Left lobe of liver (tissue), 2 donors: ENCODE measurements at regions not wholly inside any gene's neighbourhood (a gene's known extent, or its start where the extent isn't known, plus 50 kb on each side); places are given as distances from the start of the nearest gene placed in this dataset.
A peak's percentile ranks its signal among the peaks of the same experiment; 100 is the strongest.

ENCODE experiments used
- ATAC-seq: fragments of 200-7000 bp; cut with Tn5 transposase; one replicate; pipeline ENCODE4 v1.9.1; 2020; ENCODE audit warnings: mild to moderate bottlenecking, moderate library complexity
- DNase-seq: peaks from one replicate; pipeline ENCODE4 v3.0.0-alpha.2; 2020; ENCODE audit warnings: low spot score
- donor health status: DM: no; HTN: no; CAD: no; lungs with moderate emphysema.
- donor health status: DM: no; HTN: yes; CAD: no.

GRCh38 chr15:29919380-29919881, 97.2 kb upstream of the TJP1 start:
- DNase-seq, result no peak
- ATAC-seq, result no peak

DNA sequence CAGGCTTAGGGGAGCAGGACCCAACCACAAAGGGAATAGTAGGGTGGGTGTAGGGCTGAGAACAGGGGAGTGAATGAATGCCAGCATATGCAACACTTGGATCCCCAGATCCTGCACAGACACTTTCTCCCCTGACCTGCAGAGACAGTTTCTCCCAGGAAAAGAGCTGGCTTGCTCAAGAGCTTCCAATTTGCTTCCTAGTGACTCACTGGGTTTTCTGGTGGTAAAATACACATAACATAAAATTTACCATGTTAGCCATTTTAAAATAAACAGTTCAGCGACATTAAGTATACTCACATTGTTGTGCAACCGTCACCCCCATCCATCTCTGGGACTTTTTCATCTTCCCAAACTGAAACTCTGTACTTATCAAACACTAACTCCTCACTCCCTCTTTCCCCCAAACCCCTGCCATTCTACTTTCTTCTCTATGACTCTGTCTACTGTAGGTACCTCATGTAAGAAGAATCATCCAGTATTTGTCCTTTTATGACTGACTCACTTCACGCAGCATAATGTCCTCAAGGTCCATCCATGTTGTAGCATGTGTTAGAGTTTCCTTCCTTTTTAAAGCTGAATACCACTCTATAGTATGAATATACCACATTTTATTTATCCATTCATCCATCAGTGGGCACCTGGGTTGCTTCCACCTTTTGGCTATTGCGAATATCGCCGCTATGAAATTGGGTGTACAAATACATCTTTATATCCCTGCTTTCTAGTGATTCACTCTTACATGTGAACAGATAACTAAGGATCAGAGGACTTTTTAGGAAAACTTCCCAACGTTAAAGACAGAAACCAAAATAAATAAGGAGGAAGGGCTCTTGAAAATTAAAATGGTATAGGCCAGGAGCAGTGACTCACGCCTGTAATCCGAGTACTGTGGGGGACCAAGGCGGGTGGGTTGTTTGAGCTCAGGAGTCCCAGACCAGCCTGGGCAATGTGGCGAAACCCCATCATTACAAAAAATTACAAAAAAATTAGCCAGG, 95.6 kb upstream of the TJP1 start:
- ATAC-seq (no peak), DNase-seq (no peak)

GRCh38 chr15:29914511-29914926, 92.3 kb upstream of the TJP1 start:
- ATAC-seq (no peak), DNase-seq (no peak)

- DNase-seq (no peak), ATAC-seq (no peak)
Observed at GRCh38 chr15:29913528-29914135, 91.4 kb upstream of the TJP1 start.

- no peak for DNase-seq
- ATAC-seq, result no peak
Observed at GRCh38 chr15:29911705-29912104, 89.4 kb upstream of the TJP1 start.

DNA sequence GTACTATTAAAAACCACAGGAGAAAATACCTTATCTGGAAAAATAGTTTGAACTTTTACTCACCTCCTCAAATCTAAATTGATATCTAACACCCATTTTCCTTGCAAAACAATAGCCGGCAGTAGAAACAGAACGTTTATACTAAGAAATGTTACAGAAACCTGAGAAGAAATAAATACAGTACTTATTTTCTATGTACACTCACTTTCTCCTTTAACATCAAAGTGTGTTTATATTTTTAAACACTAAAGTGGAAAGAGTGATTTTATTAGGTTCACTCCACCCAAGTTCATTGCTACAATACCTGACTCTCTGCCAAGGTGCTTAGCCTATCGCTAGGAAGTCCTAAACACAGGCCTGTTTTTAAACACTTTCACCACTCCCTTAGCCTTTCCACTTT, 87.8 kb upstream of the TJP1 start:
- no peak for DNase-seq
- no peak for ATAC-seq

- ATAC-seq, result no peak
- no peak for DNase-seq
Observed at GRCh38 chr15:29904757-29905417, 82.6 kb upstream of the TJP1 start.

- DNase-seq (no peak), ATAC-seq (no peak)
Observed at GRCh38 chr15:29903785-29904464, 81.7 kb upstream of the TJP1 start.

DNA sequence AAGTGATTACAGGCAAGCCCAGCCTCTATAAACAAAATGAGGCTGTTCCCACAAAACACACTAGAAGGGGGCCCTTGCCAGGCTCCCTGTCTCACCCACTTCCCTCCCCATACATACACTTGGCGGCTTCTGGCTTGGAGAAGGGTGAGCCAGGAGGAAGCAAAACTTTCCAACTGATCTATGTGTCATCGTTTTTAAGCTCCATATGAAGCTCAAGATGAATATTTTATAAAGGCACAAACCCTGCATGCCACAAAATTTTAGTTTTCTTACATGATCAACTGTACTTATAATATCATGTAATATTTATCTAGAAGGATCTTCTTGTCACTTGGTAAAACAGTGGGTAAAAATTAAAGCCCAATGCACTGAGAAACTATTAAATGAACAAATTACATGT, 80.8 kb upstream of the TJP1 start:
- ATAC-seq (no peak), DNase-seq (no peak)

GRCh38 chr15:29900237-29901189, 78.2 kb upstream of the TJP1 start:
- DNase-seq (no peak), ATAC-seq (no peak)

DNA sequence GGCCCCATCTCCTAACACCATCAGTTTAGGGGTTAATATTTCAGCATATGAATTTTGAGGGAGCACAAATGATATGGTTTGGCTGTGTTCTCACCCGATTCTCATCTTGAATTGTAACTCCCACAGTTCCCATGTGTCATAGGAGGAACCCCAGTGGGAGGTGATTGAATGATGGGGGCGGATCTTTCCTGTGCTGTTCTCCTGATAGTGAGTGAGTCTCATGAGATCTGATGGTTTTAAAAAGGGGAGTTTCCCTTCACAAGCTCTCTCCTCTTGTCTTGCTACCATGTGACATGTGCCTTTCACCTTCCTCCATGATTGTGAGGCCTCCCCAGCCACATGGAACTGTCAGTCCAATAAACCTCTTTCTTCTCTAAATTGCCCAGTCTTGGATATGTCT, 73.8 kb upstream of the TJP1 start:
- ATAC-seq (no peak), DNase-seq (no peak)

GRCh38 chr15:29891096-29891457, 68.8 kb upstream of the TJP1 start:
- no peak for DNase-seq
- ATAC-seq, result no peak

GRCh38 chr15:29890336-29891095, 68.2 kb upstream of the TJP1 start:
- ATAC-seq (no peak), DNase-seq (no peak)

GRCh38 chr15:29889542-29890329, 67.5 kb upstream of the TJP1 start:
- ATAC-seq, result no peak
- no peak for DNase-seq

DNA sequence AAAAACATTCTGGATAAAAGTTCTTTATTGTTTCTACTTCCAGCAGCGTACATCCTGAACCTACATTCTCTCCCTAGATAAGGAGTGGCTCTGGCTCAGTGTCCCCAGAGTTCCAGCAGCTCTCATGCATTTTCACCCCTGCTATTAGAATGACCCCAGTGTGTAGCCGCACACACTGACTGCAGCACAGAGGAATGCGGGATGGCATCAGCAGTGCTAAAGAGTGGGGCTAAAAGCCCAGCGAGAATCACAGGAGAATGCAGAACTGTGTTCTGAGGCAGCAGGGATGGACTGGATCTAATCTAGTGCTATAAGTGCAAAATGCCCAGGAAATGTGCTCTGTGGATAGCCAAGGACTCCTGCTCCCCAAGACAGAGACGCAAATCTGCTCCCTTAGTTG, 66.4 kb upstream of the TJP1 start:
- no peak for DNase-seq
- no peak for ATAC-seq

- no peak for ATAC-seq
- no peak for DNase-seq
Observed at GRCh38 chr15:29887721-29888120, 65.5 kb upstream of the TJP1 start.

DNA sequence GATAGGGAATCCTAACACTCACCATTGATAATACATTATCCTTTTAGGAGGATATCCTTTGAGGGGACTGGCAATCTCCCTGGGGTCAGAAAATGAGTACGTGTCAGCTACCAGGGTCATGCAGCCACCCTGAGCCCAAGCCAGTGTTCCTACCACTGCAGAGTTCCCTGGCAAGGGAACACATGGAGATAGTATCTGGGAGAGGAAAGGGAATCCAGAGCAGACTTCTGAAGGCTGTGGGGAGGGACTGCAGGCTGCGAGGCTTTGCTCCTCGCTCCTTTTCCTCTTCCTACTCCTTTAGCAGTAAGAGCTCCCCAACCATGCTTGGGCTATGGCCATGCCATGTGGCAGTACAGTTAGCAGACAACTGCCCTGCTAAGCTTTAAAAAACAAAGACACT, 62.9 kb upstream of the TJP1 start:
- ATAC-seq (peak; percentile 23), DNase-seq (no peak)

- no peak for ATAC-seq
- DNase-seq, result no peak
Observed at GRCh38 chr15:29883126-29883525, 60.9 kb upstream of the TJP1 start.
